ENCODE measurements at regions not wholly inside any gene's neighbourhood (a gene's known extent, or its start where the extent isn't known, plus 50 kb on each side); places are given as distances from the start of the nearest gene placed in this dataset.

GRCh38 chr4:180539284-180539683 lies 1703.9 kb upstream of the TENM3 start:
- no peaks in the 10 kb centered on the region for H3K9me3 ChIP-seq
- no peak overlapping the region for H3K4me3 ChIP-seq
- no peaks in the 10 kb centered on the region for H3K4me1 ChIP-seq
- 56% methylated on average over 4 of the region's 4 CpGs for WGBS
- no peak overlapping the region for H3K27ac ChIP-seq
- DNase-seq (ENCODE audit: low spot score in 2 of 2): no peak
- TF ChIP-seq POLR2AphosphoS5 (IDR thresholded peaks at IDR 0.05) (no peak), POLR2A (IDR thresholded peaks at IDR 0.05) (no peak), EP300 (IDR thresholded peaks at IDR 0.05) (no peak), CTCF (IDR thresholded peaks at IDR 0.05) (no peak)
- H3K36me3 ChIP-seq: no peaks in the 10 kb centered on the region
- H3K27me3 ChIP-seq: no peaks in the 10 kb centered on the region

- H3K4me3 ChIP-seq: no peak overlapping the region
- TF ChIP-seq POLR2A (IDR thresholded peaks at IDR 0.05) (no peak), EP300 (IDR thresholded peaks at IDR 0.05) (no peak), CTCF (IDR thresholded peaks at IDR 0.05) (no peak)
- no peaks in the 10 kb centered on the region for H3K27me3 ChIP-seq
- no peak overlapping the region for H3K27ac ChIP-seq
- no peak for DNase-seq (ENCODE audit: low spot score in 2 of 2)
- H3K4me1 ChIP-seq: no peaks in the 10 kb centered on the region
- no peaks in the 10 kb centered on the region for H3K36me3 ChIP-seq
- no peaks in the 10 kb centered on the region for H3K9me3 ChIP-seq
Measured at GRCh38 chr4:180541678-180542077, 1701.5 kb upstream of the TENM3 start.

GRCh38 chr4:180542445-180543100 lies 1700.6 kb upstream of the TENM3 start:
- Histone ChIP-seq H3K36me3 (no peaks in the 10 kb centered on the region), H3K27me3 (no peaks in the 10 kb centered on the region), H3K9me3 (no peaks in the 10 kb centered on the region), H3K4me3 (no peak overlapping the region), H3K4me1 (no peaks in the 10 kb centered on the region), H3K27ac (no peak overlapping the region)
- 36% methylated on average over 5 of the region's 5 CpGs for WGBS
- DNase-seq (ENCODE audit: low spot score in 2 of 2): no peak
- TF ChIP-seq POLR2AphosphoS5 (IDR thresholded peaks at IDR 0.05) (no peak), EP300 (IDR thresholded peaks at IDR 0.05) (no peak), CTCF (IDR thresholded peaks at IDR 0.05) (no peak), POLR2A (IDR thresholded peaks at IDR 0.05) (no peak)

- H3K36me3 ChIP-seq: no peaks in the 10 kb centered on the region
- H3K4me3 ChIP-seq: no peak overlapping the region
- no peaks in the 10 kb centered on the region for H3K27me3 ChIP-seq
- no peak overlapping the region for H3K27ac ChIP-seq
- 30% methylated on average over 6 of the region's 6 CpGs for whole genome bisulfite sequencing
- DNase-seq (ENCODE audit: low spot score in 2 of 2): no peak
- no peaks in the 10 kb centered on the region for H3K9me3 ChIP-seq
- H3K4me1 ChIP-seq: no peaks in the 10 kb centered on the region
- TF ChIP-seq EP300 (IDR thresholded peaks at IDR 0.05) (no peak), POLR2AphosphoS5 (IDR thresholded peaks at IDR 0.05) (no peak), POLR2A (IDR thresholded peaks at IDR 0.05) (no peak), CTCF (IDR thresholded peaks at IDR 0.05) (no peak)
Measured at GRCh38 chr4:180550106-180550505, 1693.1 kb upstream of the TENM3 start.

- TF ChIP-seq CTCF (IDR thresholded peaks at IDR 0.05) (no peak), POLR2A (IDR thresholded peaks at IDR 0.05) (no peak), EP300 (IDR thresholded peaks at IDR 0.05) (no peak), POLR2AphosphoS5 (IDR thresholded peaks at IDR 0.05) (no peak)
- no peaks in the 10 kb centered on the region for H3K36me3 ChIP-seq
- no peaks in the 10 kb centered on the region for H3K4me1 ChIP-seq
- 81% methylated on average over 3 of the region's 3 CpGs for WGBS
- H3K27me3 ChIP-seq: no peaks in the 10 kb centered on the region
- H3K9me3 ChIP-seq: no peaks in the 10 kb centered on the region
- H3K27ac ChIP-seq: no peak overlapping the region
- DNase-seq (ENCODE audit: low spot score in 2 of 2): no peak
- H3K4me3 ChIP-seq: no peak overlapping the region
Measured at GRCh38 chr4:180557348-180557747, 1685.9 kb upstream of the TENM3 start.
